ENCODE measurements at regions not wholly inside any gene's neighbourhood (a gene's known extent, or its start where the extent isn't known, plus 50 kb on each side); places are given as distances from the start of the nearest gene placed in this dataset.

DNA sequence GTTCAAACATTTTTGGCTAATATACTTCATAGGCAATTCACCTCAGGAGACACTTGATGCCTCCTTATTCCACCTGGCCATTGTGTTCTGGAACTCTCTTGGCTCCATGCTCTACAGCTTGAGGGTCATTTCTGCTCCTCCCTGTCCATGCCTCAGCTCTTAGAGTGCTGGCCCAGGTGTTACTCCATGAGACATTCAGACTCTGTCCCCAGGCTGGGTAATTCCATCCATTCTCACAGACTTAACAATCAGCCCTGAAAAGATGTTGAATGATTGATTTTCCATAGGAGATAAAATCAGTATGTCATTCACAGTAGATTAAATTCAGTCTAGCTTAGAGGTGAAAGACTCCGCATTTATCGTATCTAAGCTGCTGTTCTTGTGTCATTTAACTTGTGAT lies 168.6 kb upstream of the CWC22 start:
- H3K4me1 Mint-ChIP-seq = no peaks in the 10 kb centered on the region
- H3K9me3 Mint-ChIP-seq = peaks cover 0 to 3% (median 0%) of the 10 kb centered on the region in 6 donors
- no peak for DNase-seq
- no peak overlapping the region for H3K4me3 Mint-ChIP-seq
- H3K36me3 Mint-ChIP-seq = no peaks in the 10 kb centered on the region
- H3K27ac Mint-ChIP-seq = no peak overlapping the region
- H3K27me3 Mint-ChIP-seq (ENCODE audit: low read depth in 3 of 3) = no peaks in the 10 kb centered on the region

DNA sequence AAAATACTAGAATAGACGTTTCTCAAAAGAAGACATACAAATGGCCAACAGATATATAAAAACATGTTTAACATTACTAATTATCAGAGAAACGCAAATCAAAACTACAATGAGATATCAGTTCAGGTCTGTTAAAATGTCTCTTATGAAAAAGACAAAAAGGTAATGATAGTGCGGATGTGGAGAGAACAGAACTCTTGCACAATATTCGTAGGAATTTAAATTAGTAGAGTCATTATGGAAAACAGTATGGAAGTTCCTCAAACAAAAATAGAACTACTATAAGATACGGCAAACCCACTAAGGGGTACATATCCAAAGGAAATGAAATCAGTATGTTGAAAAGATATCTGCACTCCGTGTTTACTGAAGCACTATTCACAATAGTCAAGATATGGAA lies 167.5 kb upstream of the CWC22 start:
- Mint-ChIP-seq H3K27me3 (ENCODE audit: low read depth in 3 of 3) (no peaks in the 10 kb centered on the region), H3K27ac (no peak overlapping the region), H3K36me3 (peaks cover 0 to 4% (median 0%) of the 10 kb centered on the region in 3 donors), H3K4me1 (no peaks in the 10 kb centered on the region), H3K4me3 (no peak overlapping the region), H3K9me3 (peaks cover 4 to 11% (median 8%) of the 10 kb centered on the region in 6 donors)
- no peak for DNase-seq

DNA sequence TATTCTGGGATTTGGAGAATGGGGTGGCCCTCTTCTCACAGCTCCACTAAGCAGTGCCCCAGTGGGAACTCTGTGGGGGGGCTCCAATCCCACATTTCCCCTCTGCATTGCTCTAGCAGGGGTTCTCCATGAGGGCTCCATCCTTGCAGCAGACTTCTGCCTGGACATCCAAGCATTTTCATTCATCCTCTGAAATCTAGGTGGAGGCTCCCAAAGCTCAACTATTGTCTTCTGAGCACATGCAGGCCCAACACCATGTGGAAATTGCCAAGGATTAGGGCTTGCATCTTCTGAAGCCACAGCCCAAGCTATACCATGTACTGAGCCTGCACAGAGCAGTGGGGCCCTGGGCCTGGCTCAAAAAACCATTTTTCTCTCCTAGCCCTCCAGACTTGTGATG lies 162.4 kb upstream of the CWC22 start:
- Mint-ChIP-seq H3K27ac (no peak overlapping the region), H3K4me3 (no peak overlapping the region), H3K36me3 (peaks cover 0 to 4% (median 0%) of the 10 kb centered on the region in 3 donors), H3K27me3 (ENCODE audit: low read depth in 3 of 3) (peaks cover 0 to 3% (median 0%) of the 10 kb centered on the region in 3 donors), H3K4me1 (no peaks in the 10 kb centered on the region), H3K9me3 (peaks cover 7 to 18% (median 13%) of the 10 kb centered on the region in 6 donors)
- DNase-seq = no peak

DNA sequence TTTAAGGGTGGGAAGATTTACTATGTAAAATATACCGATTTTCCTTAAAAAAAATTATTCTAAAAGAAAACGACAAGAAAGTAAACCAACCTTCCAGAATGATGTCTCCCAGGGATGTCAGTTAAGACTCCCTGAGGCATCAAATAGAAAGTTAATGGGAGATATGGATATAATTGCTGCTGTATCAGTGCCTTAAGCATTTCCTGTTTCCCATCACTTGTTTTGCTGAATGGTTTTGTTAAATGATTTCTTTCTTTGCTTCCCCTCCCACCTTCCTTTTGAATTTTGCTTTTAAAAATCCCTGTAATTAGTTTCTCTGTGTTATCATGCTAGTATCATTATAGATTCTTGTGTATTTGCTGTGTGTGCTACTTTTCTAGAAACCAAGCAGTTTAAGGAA lies 154.3 kb upstream of the CWC22 start:
- Mint-ChIP-seq H3K4me1 (no peaks in the 10 kb centered on the region), H3K36me3 (no peaks in the 10 kb centered on the region), H3K27me3 (ENCODE audit: low read depth in 3 of 3) (peaks cover 0 to 2% (median 1%) of the 10 kb centered on the region in 3 donors), H3K27ac (no peak overlapping the region), H3K4me3 (no peak overlapping the region), H3K9me3 (peaks cover 0 to 4% (median 0%) of the 10 kb centered on the region in 6 donors)
- no peak for DNase-seq

DNA sequence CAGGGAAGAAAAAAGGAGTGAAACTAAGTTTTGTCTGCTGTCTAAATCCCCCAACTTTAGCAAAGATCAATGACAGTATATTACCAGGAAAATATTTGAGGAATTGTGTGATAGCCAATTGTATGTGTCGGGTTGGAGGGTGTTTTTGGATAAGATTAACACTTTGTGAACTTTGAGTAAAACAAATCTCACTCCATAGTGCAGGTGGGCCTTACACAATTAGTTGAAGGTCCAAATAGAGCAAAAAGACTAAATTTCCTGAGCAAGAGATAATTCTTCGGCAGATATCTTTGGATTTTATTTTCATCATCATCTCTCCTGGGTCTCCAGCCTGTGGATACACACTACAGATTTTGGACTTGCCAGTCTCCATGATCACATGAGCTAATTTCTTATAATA lies 152.8 kb upstream of the CWC22 start:
- Mint-ChIP-seq H3K27me3 (ENCODE audit: low read depth in 3 of 3) (peaks cover 0 to 2% (median 1%) of the 10 kb centered on the region in 3 donors), H3K4me1 (no peaks in the 10 kb centered on the region), H3K9me3 (peaks cover 0 to 3% (median 0%) of the 10 kb centered on the region in 6 donors), H3K27ac (no peak overlapping the region), H3K4me3 (no peak overlapping the region), H3K36me3 (no peaks in the 10 kb centered on the region)
- no peak for DNase-seq

DNA sequence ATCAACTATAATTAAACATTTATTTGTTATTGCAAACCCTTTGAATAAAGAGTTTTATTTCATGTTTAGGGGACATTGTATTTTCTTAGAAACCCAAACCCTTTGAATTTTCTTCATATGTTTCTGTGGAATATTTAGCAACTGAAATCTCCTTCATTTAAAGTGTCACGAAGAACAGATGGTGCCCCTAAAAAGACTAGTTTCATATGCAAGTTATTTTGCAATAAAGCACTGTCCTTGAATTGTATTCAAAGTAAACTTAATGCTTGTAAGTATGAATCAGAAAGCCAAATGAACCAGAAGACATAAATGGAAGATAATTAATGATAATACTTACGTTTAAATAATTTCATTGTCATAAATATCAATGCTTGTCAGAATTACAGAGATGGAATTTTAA lies 151.9 kb upstream of the CWC22 start:
- H3K9me3 Mint-ChIP-seq = peaks cover 0 to 2% (median 0%) of the 10 kb centered on the region in 6 donors
- H3K27me3 Mint-ChIP-seq (ENCODE audit: low read depth in 3 of 3) = peaks cover 0 to 2% (median 1%) of the 10 kb centered on the region in 3 donors
- DNase-seq = no peak
- no peak overlapping the region for H3K4me3 Mint-ChIP-seq
- no peaks in the 10 kb centered on the region for H3K4me1 Mint-ChIP-seq
- no peak overlapping the region for H3K27ac Mint-ChIP-seq
- no peaks in the 10 kb centered on the region for H3K36me3 Mint-ChIP-seq

DNA sequence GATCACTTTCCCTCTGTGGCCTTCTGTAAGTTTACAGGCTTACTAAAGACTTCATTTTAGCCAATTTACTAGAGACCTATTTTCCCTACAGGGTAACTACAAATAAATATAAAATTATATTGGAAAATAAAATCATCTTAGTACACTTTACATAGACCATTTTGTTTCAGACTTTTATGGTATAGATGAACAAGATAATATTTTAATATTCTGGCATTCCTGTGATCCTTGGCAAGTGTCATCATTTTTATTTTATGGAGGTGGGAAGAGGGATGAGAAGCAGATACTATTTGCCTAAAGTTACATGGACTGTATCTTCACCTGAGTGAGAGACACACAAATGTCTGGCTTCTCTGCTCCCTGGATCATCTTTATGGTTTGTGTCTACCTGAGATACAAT lies 149.6 kb upstream of the CWC22 start:
- H3K27me3 Mint-ChIP-seq (ENCODE audit: low read depth in 3 of 3) = peaks cover 0 to 4% (median 1%) of the 10 kb centered on the region in 3 donors
- peaks cover 0 to 2% (median 0%) of the 10 kb centered on the region in 6 donors for H3K9me3 Mint-ChIP-seq
- no peak for DNase-seq
- no peak overlapping the region for H3K27ac Mint-ChIP-seq
- H3K4me3 Mint-ChIP-seq = no peak overlapping the region
- H3K36me3 Mint-ChIP-seq = no peaks in the 10 kb centered on the region
- no peaks in the 10 kb centered on the region for H3K4me1 Mint-ChIP-seq

DNA sequence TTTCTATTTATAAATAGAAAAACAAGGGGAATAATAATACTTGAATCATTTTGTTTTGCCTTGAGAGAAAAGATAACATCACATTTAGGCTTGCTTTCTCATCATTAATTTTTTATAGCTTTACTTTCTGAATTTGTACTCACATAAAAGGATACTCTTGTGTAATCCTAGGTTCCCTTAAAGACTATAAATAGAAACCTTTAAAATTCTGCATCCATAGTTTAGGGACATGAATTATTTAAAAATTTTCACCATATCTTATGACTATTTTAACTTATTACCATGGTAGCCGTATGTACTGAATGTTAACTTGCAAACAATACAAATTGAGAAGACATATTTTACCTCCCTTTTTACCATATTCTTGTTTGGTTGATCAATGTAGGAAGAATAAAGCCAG lies 143.5 kb upstream of the CWC22 start:
- DNase-seq = no peak
- peaks cover 0 to 8% (median 1%) of the 10 kb centered on the region in 3 donors for H3K27me3 Mint-ChIP-seq (ENCODE audit: low read depth in 3 of 3)
- no peaks in the 10 kb centered on the region for H3K36me3 Mint-ChIP-seq
- H3K4me3 Mint-ChIP-seq = no peak overlapping the region
- H3K4me1 Mint-ChIP-seq = no peaks in the 10 kb centered on the region
- no peak overlapping the region for H3K27ac Mint-ChIP-seq
- peaks cover 0 to 2% (median 0%) of the 10 kb centered on the region in 6 donors for H3K9me3 Mint-ChIP-seq

DNA sequence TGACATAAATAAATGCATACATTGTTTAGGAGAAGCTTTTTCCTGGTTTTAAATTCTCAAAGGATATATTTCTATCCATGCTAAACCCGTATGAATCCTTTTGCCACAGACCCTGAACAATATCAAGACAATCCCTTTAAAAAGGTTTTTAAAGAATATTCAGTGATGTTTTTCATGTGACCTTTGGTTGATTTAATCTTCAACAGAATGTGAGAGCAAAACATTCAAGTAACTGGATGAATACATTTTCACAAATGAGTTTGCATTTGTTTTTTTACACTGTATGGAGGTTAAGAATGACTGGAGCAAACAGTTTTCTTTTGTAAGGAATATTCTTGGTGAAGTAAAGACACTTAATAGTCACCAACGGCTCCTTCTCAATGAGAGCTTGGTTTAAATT lies 139.4 kb upstream of the CWC22 start:
- H3K36me3 Mint-ChIP-seq = no peaks in the 10 kb centered on the region
- no peaks in the 10 kb centered on the region for H3K4me1 Mint-ChIP-seq
- no peaks in the 10 kb centered on the region for H3K9me3 Mint-ChIP-seq
- peaks cover 0 to 7% (median 0%) of the 10 kb centered on the region in 3 donors for H3K27me3 Mint-ChIP-seq (ENCODE audit: low read depth in 3 of 3)
- H3K27ac Mint-ChIP-seq = no peak overlapping the region
- H3K4me3 Mint-ChIP-seq = no peak overlapping the region
- no peak for DNase-seq

DNA sequence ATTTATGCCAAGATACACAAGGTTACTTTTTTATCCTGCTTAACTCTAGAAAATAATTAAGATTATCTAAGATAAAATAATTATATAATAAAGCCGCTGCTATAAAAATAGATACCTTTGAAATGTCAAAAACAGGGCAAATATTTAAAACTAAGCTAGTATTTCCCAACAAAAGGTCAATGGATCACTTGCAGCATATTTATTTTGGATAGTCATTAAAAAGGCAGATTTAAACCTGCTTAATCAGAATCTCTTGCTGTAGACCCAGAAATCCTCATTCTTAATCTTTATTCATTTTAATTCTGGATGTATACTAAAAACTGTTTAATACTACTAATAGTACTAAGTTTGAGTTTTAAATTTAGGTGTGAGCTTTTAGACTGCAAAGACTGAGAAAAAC lies 139.0 kb upstream of the CWC22 start:
- no peaks in the 10 kb centered on the region for H3K4me1 Mint-ChIP-seq
- DNase-seq = no peak
- no peak overlapping the region for H3K27ac Mint-ChIP-seq
- no peak overlapping the region for H3K4me3 Mint-ChIP-seq
- no peaks in the 10 kb centered on the region for H3K36me3 Mint-ChIP-seq
- H3K27me3 Mint-ChIP-seq (ENCODE audit: low read depth in 3 of 3) = peaks cover 0 to 5% (median 0%) of the 10 kb centered on the region in 3 donors
- no peaks in the 10 kb centered on the region for H3K9me3 Mint-ChIP-seq

DNA sequence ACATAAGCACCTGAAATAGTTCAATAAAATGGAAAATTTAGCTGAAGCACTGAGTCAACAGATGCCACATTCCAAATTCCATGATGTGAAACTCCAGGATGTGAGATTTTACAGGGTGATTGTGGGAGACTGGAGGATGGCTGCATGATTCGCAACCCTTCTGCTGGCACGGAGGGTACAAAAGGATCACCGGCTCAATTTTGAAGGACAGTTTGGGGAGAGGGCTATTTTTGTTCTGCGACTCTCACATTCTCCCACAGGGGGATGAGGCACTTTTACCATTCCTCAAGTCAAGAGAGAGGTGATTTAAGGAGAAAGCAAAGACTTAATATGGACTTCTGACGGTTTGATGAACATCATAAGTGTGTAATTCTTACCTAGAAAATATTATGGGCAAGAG lies 138.1 kb upstream of the CWC22 start:
- peaks cover 0 to 5% (median 0%) of the 10 kb centered on the region in 3 donors for H3K27me3 Mint-ChIP-seq (ENCODE audit: low read depth in 3 of 3)
- H3K9me3 Mint-ChIP-seq = no peaks in the 10 kb centered on the region
- no peaks in the 10 kb centered on the region for H3K4me1 Mint-ChIP-seq
- H3K27ac Mint-ChIP-seq = no peak overlapping the region
- no peak for DNase-seq
- H3K36me3 Mint-ChIP-seq = no peaks in the 10 kb centered on the region
- no peak overlapping the region for H3K4me3 Mint-ChIP-seq

DNA sequence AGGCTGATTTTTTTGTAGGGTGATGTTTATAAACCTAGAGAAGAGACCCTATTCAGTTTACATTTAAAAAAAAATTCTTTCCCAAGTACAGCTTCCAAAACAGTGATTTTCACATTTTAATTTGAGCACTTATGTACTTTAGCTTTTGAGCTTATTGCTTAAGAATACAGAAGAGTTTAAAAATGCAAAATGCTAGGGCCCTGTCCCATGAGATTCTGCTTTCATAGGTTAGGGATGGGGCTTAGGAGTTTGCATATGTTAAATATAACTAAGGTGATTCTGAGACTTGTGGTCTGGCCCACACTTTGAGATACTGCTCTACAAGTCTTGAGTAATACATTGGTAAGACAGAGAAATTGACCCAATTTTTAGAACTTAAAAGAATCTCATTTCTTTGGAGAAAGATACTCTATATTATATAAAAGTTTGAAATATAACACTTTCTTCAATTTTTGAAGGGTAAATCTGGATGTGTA lies 137.3 kb upstream of the CWC22 start:
- Mint-ChIP-seq H3K9me3 (no peaks in the 10 kb centered on the region), H3K4me3 (no peak overlapping the region), H3K27ac (no peak overlapping the region), H3K4me1 (no peaks in the 10 kb centered on the region), H3K27me3 (ENCODE audit: low read depth in 3 of 3) (peaks cover 0 to 5% (median 0%) of the 10 kb centered on the region in 3 donors), H3K36me3 (no peaks in the 10 kb centered on the region)
- DNase-seq = no peak

DNA sequence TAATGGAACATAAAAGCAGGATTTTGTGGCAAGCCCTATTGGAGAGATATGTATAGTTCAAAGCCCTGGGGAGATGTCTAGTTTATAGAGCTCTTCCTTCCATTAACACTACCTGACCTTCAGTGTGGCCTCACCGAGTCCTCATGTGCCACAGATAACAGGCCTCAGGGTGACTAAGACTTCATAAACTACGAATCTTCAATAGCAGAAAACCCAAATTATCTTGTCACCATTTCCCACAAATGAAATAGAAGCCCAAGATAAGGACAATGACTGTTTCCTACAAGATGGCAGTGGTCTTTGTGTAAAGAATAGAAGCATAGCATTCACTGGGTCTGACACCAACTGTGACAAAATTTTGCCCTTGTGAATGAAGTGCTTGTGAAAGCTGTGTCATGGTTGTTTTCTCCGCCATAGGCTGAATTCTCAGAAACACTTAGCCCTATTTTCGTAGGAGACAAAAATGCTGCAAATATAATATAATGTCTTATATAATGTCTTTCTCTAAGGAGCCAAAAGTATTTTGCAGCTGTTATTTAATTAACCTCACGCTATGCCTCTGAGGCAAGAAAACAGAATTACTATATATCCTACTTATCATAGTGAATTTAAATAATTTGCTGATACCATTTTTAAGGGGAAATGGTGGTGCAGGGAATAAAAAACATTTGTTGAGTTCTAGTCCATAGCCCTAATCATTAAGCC lies 136.7 kb upstream of the CWC22 start:
- H3K4me1 Mint-ChIP-seq = no peaks in the 10 kb centered on the region
- H3K27me3 Mint-ChIP-seq (ENCODE audit: low read depth in 3 of 3) = peaks cover 0 to 5% (median 0%) of the 10 kb centered on the region in 3 donors
- H3K4me3 Mint-ChIP-seq = no peak overlapping the region
- no peak for DNase-seq
- H3K9me3 Mint-ChIP-seq = no peaks in the 10 kb centered on the region
- H3K36me3 Mint-ChIP-seq = no peaks in the 10 kb centered on the region
- no peak overlapping the region for H3K27ac Mint-ChIP-seq

DNA sequence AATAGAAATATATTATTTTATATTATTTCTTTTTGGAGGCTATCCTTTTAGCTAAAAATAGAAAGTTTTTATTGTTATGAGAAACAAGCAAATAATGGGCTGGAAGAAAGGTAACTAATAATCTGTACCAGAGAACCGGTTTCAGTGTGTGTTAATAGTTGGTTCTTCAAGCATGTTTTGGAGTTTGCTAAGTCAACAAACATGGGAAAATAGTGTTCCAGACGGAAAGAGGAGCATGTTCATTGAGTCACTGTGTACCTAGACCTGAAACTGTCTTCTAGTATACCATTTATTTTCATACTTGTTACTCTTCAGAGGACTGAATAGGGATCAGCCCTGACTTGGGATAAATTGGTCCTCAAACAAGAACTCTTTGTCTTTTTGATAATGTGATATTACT lies 134.5 kb upstream of the CWC22 start:
- Mint-ChIP-seq H3K4me3 (no peak overlapping the region), H3K36me3 (no peaks in the 10 kb centered on the region), H3K9me3 (peaks cover 0 to 3% (median 0%) of the 10 kb centered on the region in 6 donors), H3K27me3 (ENCODE audit: low read depth in 3 of 3) (peaks cover 0 to 3% (median 0%) of the 10 kb centered on the region in 3 donors), H3K4me1 (no peaks in the 10 kb centered on the region), H3K27ac (no peak overlapping the region)
- no peak for DNase-seq

DNA sequence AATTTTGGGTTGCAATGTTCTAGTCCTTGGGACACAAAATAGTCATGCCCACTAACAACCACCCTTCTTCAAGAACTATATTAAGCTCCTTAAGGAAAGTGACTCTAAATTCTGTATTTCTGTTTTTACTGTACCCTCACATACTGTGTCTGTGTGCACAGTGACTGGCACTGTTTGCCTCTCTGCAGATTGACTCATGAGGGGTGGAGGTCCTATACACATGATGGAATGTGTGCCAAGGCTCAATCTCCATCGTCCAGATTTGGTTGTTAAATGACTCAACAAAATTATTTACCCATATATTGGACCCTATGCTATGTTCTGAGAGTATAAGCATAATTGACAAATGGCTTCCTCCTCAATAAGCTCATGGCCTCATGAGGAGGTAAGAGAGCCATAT lies 126.6 kb upstream of the CWC22 start:
- no peaks in the 10 kb centered on the region for H3K4me1 Mint-ChIP-seq
- no peak overlapping the region for H3K27ac Mint-ChIP-seq
- no peaks in the 10 kb centered on the region for H3K36me3 Mint-ChIP-seq
- no peak for DNase-seq
- H3K9me3 Mint-ChIP-seq = peaks cover 0 to 3% (median 0%) of the 10 kb centered on the region in 6 donors
- peaks cover 0 to 4% (median 2%) of the 10 kb centered on the region in 3 donors for H3K27me3 Mint-ChIP-seq (ENCODE audit: low read depth in 3 of 3)
- H3K4me3 Mint-ChIP-seq = no peak overlapping the region
